ENCODE measurements at regions not wholly inside any gene's neighbourhood (a gene's known extent, or its start where the extent isn't known, plus 50 kb on each side); places are given as distances from the start of the nearest gene placed in this dataset.

- 54% methylated on average over 3 of the region's 4 CpGs for WGBS
- H2BK15ac ChIP-seq (ENCODE audit: low read depth, poor library complexity, severe bottlenecking), result no peak overlapping the region
These were observed 446.7 kb upstream of the GBE1 start for GRCh38 chr3:82208002-82208710.

GRCh38 chr3:82202269-82202668 is 440.8 kb upstream of the GBE1 start:
- Histone ChIP-seq H2BK120ac (ENCODE audit: low read depth, low read length) (no peak overlapping the region), H3K9ac (ENCODE audit: low read length) (no peak overlapping the region), H2BK12ac (ENCODE audit: low read length in 2 of 2) (no peak overlapping the region), H3K4me2 (ENCODE audit: low read length, poor library complexity, severe bottlenecking) (no peak overlapping the region), H2BK5ac (ENCODE audit: low read depth, low read length, poor library complexity, severe bottlenecking) (no peak overlapping the region), H2AK5ac (ENCODE audit: low read length, severe bottlenecking) (no peak overlapping the region), H3K9me3 (ENCODE audit: control insufficient read depth, low read length) (no peaks in the 10 kb centered on the region), H3K27me3 (ENCODE audit: control insufficient read depth in 1 of 2, insufficient read depth in 1 of 2, low read length in 2 of 2) (no peaks in the 10 kb centered on the region), H2AFZ (ENCODE audit: low read depth, low read length) (no peak overlapping the region), H3K4me1 (ENCODE audit: control insufficient read depth, insufficient read depth, low read depth, low read length) (no peaks in the 10 kb centered on the region), H4K91ac (ENCODE audit: low read length) (no peak overlapping the region), H3K36me3 (ENCODE audit: control insufficient read depth in 1 of 2, insufficient read depth in 2 of 2, low read depth in 1 of 2, low read length in 2 of 2) (no peaks in the 10 kb centered on the region), H3K14ac (ENCODE audit: low read length in 2 of 2) (no peak overlapping the region), H3K4ac (ENCODE audit: low read depth in 1 of 2, low read length in 2 of 2) (no peak overlapping the region), H3K18ac (ENCODE audit: low read depth in 1 of 2, low read length in 2 of 2) (no peak overlapping the region), H3K79me1 (replicated peaks; ENCODE audit: low read length, poor library complexity, severe bottlenecking) (no peaks in the 10 kb centered on the region), H3K27ac (ENCODE audit: low read length, poor library complexity, severe bottlenecking) (no peak overlapping the region), H2BK15ac (ENCODE audit: low read depth, poor library complexity, severe bottlenecking) (no peak overlapping the region), H3K4me3 (ENCODE audit: insufficient read depth in 1 of 2, low read depth in 1 of 2, low read length in 2 of 2) (no peak overlapping the region), H3K23ac (ENCODE audit: low read length in 2 of 2) (no peak overlapping the region), H4K8ac (ENCODE audit: low read length) (no peak overlapping the region)
- WGBS, result 76% methylated on average over 4 of the region's 5 CpGs
- DNase-seq, result no peak

More at GRCh38 chr3:82208002-82208710, 446.7 kb upstream of the GBE1 start:
- Histone ChIP-seq H2BK120ac (ENCODE audit: low read depth, low read length) (no peak overlapping the region), H2AK5ac (ENCODE audit: low read length, severe bottlenecking) (no peak overlapping the region), H4K8ac (ENCODE audit: low read length) (no peak overlapping the region), H3K4me3 (ENCODE audit: insufficient read depth in 1 of 2, low read depth in 1 of 2, low read length in 2 of 2) (no peak overlapping the region), H3K4ac (ENCODE audit: low read depth in 1 of 2, low read length in 2 of 2) (no peak overlapping the region), H3K4me2 (ENCODE audit: low read length, poor library complexity, severe bottlenecking) (no peak overlapping the region), H3K23ac (ENCODE audit: low read length in 2 of 2) (no peak overlapping the region), H3K18ac (ENCODE audit: low read depth in 1 of 2, low read length in 2 of 2) (no peak overlapping the region), H3K79me1 (replicated peaks; ENCODE audit: low read length, poor library complexity, severe bottlenecking) (no peaks in the 10 kb centered on the region), H3K27ac (ENCODE audit: low read length, poor library complexity, severe bottlenecking) (peak overlapping the region; percentile 51), H2BK5ac (ENCODE audit: low read depth, low read length, poor library complexity, severe bottlenecking) (no peak overlapping the region), H2BK12ac (ENCODE audit: low read length in 2 of 2) (no peak overlapping the region), H3K36me3 (ENCODE audit: control insufficient read depth in 1 of 2, insufficient read depth in 2 of 2, low read depth in 1 of 2, low read length in 2 of 2) (no peaks in the 10 kb centered on the region), H3K9me3 (ENCODE audit: control insufficient read depth, low read length) (no peaks in the 10 kb centered on the region), H2AFZ (ENCODE audit: low read depth, low read length) (no peak overlapping the region), H3K14ac (ENCODE audit: low read length in 2 of 2) (no peak overlapping the region), H3K4me1 (ENCODE audit: control insufficient read depth, insufficient read depth, low read depth, low read length) (no peaks in the 10 kb centered on the region), H4K91ac (ENCODE audit: low read length) (no peak overlapping the region), H3K27me3 (ENCODE audit: control insufficient read depth in 1 of 2, insufficient read depth in 1 of 2, low read length in 2 of 2) (no peaks in the 10 kb centered on the region), H3K9ac (ENCODE audit: low read length) (no peak overlapping the region)
- DNase-seq, result no peak

GRCh38 chr3:82201316-82201715 is 439.9 kb upstream of the GBE1 start:
- H3K4me2 ChIP-seq (ENCODE audit: low read length, poor library complexity, severe bottlenecking), result no peak overlapping the region
- no peak overlapping the region for H3K27ac ChIP-seq (ENCODE audit: low read length, poor library complexity, severe bottlenecking)
- H2BK120ac ChIP-seq (ENCODE audit: low read depth, low read length), result no peak overlapping the region
- no peak overlapping the region for H4K8ac ChIP-seq (ENCODE audit: low read length)
- no peak overlapping the region for H2BK12ac ChIP-seq (ENCODE audit: low read length in 2 of 2)
- no peak overlapping the region for H2AK5ac ChIP-seq (ENCODE audit: low read length, severe bottlenecking)
- H3K27me3 ChIP-seq (ENCODE audit: control insufficient read depth in 1 of 2, insufficient read depth in 1 of 2, low read length in 2 of 2), result no peaks in the 10 kb centered on the region
- H3K4ac ChIP-seq (ENCODE audit: low read depth in 1 of 2, low read length in 2 of 2), result no peak overlapping the region
- H2BK15ac ChIP-seq (ENCODE audit: low read depth, poor library complexity, severe bottlenecking), result no peak overlapping the region
- DNase-seq, result no peak
- no peak overlapping the region for H3K9ac ChIP-seq (ENCODE audit: low read length)
- no peaks in the 10 kb centered on the region for H3K9me3 ChIP-seq (ENCODE audit: control insufficient read depth, low read length)
- no peak overlapping the region for H3K18ac ChIP-seq (ENCODE audit: low read depth in 1 of 2, low read length in 2 of 2)
- H2AFZ ChIP-seq (ENCODE audit: low read depth, low read length), result no peak overlapping the region
- H3K14ac ChIP-seq (ENCODE audit: low read length in 2 of 2), result no peak overlapping the region
- H4K91ac ChIP-seq (ENCODE audit: low read length), result no peak overlapping the region
- H3K4me1 ChIP-seq (ENCODE audit: control insufficient read depth, insufficient read depth, low read depth, low read length), result no peaks in the 10 kb centered on the region
- H3K79me1 ChIP-seq (replicated peaks; ENCODE audit: low read length, poor library complexity, severe bottlenecking), result no peaks in the 10 kb centered on the region
- no peak overlapping the region for H3K4me3 ChIP-seq (ENCODE audit: insufficient read depth in 1 of 2, low read depth in 1 of 2, low read length in 2 of 2)
- WGBS, result no CpG with 5 or more reads among the region's 2 CpGs
- H3K36me3 ChIP-seq (ENCODE audit: control insufficient read depth in 1 of 2, insufficient read depth in 2 of 2, low read depth in 1 of 2, low read length in 2 of 2), result no peaks in the 10 kb centered on the region
- no peak overlapping the region for H2BK5ac ChIP-seq (ENCODE audit: low read depth, low read length, poor library complexity, severe bottlenecking)
- no peak overlapping the region for H3K23ac ChIP-seq (ENCODE audit: low read length in 2 of 2)

- WGBS, result 52% methylated on average over 3 of the region's 3 CpGs
- no peak overlapping the region for H2BK120ac ChIP-seq (ENCODE audit: low read depth, low read length)
- H3K9ac ChIP-seq (ENCODE audit: low read length), result no peak overlapping the region
- no peak overlapping the region for H3K4me3 ChIP-seq (ENCODE audit: insufficient read depth in 1 of 2, low read depth in 1 of 2, low read length in 2 of 2)
- no peak overlapping the region for H2AFZ ChIP-seq (ENCODE audit: low read depth, low read length)
- no peak for DNase-seq
- H2AK5ac ChIP-seq (ENCODE audit: low read length, severe bottlenecking), result no peak overlapping the region
- H3K18ac ChIP-seq (ENCODE audit: low read depth in 1 of 2, low read length in 2 of 2), result no peak overlapping the region
- H4K8ac ChIP-seq (ENCODE audit: low read length), result no peak overlapping the region
- H3K4ac ChIP-seq (ENCODE audit: low read depth in 1 of 2, low read length in 2 of 2), result no peak overlapping the region
- no peak overlapping the region for H3K27ac ChIP-seq (ENCODE audit: low read length, poor library complexity, severe bottlenecking)
- no peaks in the 10 kb centered on the region for H3K27me3 ChIP-seq (ENCODE audit: control insufficient read depth in 1 of 2, insufficient read depth in 1 of 2, low read length in 2 of 2)
- H3K14ac ChIP-seq (ENCODE audit: low read length in 2 of 2), result no peak overlapping the region
- H3K4me2 ChIP-seq (ENCODE audit: low read length, poor library complexity, severe bottlenecking), result no peak overlapping the region
- no peak overlapping the region for H2BK5ac ChIP-seq (ENCODE audit: low read depth, low read length, poor library complexity, severe bottlenecking)
- H3K36me3 ChIP-seq (ENCODE audit: control insufficient read depth in 1 of 2, insufficient read depth in 2 of 2, low read depth in 1 of 2, low read length in 2 of 2), result no peaks in the 10 kb centered on the region
- no peaks in the 10 kb centered on the region for H3K4me1 ChIP-seq (ENCODE audit: control insufficient read depth, insufficient read depth, low read depth, low read length)
- no peak overlapping the region for H2BK15ac ChIP-seq (ENCODE audit: low read depth, poor library complexity, severe bottlenecking)
- H2BK12ac ChIP-seq (ENCODE audit: low read length in 2 of 2), result no peak overlapping the region
- no peaks in the 10 kb centered on the region for H3K79me1 ChIP-seq (replicated peaks; ENCODE audit: low read length, poor library complexity, severe bottlenecking)
- H3K23ac ChIP-seq (ENCODE audit: low read length in 2 of 2), result no peak overlapping the region
- no peaks in the 10 kb centered on the region for H3K9me3 ChIP-seq (ENCODE audit: control insufficient read depth, low read length)
- no peak overlapping the region for H4K91ac ChIP-seq (ENCODE audit: low read length)
These were observed 436.6 kb upstream of the GBE1 start for GRCh38 chr3:82198009-82198408.

All from mesenchymal stem cell (in vitro differentiated cells and primary cell).